Dermis blood vessel endothelial cell (primary cell): ENCODE measurements at regions not wholly inside any gene's neighbourhood (a gene's known extent, or its start where the extent isn't known, plus 50 kb on each side); places are given as distances from the start of the nearest gene placed in this dataset.

ENCODE experiments used
- DNase-seq: peaks from one replicate; pipeline ENCODE4 v3.0.0; 2010

GRCh38 chr4:41859087-41859486 is 76.1 kb upstream of the TMEM33 start:
- DNase-seq, result no peak

DNA sequence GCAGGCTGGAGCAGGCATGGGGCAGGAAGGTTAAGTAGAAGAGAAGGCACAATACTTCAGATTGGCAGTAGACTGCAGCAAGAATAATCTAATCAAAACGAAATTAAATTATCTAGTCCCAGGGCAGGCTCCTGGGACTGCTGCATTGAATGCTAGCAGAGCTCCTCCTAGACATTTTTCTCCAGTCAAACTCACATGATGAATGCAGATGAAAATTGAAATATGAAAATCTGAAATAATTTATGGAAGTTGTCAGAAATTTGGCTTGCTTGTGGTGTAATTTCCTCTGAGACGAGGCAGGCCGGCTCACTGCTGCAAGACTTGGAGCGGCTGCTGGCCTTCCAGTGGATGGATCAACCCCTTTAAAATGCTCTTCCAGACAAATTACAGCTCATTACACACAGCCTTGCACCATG is 78.0 kb upstream of the TMEM33 start:
- no peak for DNase-seq

DNA sequence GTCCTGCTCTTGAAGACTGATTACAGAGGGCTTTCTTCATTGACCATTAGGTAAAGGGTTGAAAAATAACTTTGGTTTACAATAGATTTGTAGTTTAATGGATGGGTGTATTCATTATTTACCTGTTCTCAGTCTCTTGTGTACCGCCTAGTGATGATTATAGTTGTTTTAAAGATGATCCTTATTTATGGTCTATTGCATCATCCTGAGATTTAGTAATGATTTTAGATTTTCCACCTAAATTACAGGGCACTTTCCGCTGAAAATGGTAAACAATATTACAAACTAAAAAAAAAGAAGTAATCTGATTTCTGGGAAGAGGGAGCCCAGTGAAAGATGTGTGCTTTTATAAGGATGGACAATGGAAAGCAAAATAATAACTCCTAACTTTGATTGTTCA is 78.4 kb upstream of the TMEM33 start:
- no peak for DNase-seq

- DNase-seq, result no peak
These were observed 81.3 kb upstream of the TMEM33 start for GRCh38 chr4:41853973-41854372.

DNA sequence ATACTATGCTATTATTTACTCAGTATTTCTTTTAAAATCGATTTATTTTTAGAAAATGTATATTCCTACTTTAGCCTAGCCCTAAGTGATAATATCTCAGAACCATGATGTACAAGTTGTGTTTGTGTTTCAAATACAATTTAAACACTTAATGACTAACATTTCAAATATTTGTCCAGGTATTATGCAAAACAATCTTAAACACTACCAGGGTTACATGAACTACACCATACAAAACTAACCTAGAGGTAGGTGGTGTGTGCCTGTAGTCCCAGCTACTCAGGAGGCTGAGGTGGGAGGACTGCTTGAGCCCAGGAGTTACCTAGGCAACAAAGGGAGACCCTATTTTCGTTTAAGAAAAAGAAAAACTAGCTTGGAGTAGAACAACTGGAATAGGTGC is 83.0 kb upstream of the TMEM33 start:
- no peak for DNase-seq

DNA sequence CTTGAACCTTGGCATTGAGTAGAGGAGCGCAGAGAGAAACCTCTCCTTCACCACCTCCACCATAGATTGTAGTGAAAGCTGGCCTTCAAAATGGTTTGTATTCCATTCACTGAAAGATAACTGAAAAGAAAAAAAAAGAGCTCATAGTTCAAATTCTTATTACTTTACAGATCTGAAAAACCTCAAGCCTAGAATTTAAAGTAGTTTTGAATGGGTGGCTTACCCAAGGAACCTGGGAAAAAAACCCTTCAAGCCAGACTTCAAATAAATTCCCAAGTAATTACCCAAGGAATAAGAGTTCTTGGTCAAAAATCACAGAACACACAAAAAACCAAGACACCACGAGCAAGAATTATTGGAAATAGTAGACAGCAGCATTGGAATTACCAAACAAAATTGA is 83.6 kb upstream of the TMEM33 start:
- no peak for DNase-seq

GRCh38 chr4:41844327-41844726 is 90.9 kb upstream of the TMEM33 start:
- DNase-seq, result no peak

GRCh38 chr4:41839916-41840854 is 91.7 kb upstream of the PHOX2B start:
- no peak for DNase-seq

DNA sequence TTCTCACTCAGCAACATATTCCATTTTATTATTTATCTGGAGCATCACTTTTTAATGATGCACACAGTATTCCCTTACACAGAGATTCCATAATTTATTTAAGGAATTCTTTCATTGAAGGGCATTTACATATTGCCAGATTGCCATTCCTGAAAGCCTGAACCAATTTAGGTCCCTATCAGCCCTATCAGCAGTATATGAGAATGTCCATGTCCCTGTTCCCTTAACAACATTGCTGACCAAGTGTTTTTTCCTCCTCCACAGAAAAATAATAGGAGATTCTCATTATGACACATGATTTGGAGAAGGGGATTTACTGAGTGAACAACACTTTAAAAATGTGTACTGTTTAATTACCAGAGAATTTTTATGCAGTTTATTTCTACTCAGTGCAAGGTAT is 90.1 kb upstream of the PHOX2B start:
- DNase-seq, result no peak

- DNase-seq, result no peak
These were observed 86.9 kb upstream of the PHOX2B start for GRCh38 chr4:41835321-41835995.

DNA sequence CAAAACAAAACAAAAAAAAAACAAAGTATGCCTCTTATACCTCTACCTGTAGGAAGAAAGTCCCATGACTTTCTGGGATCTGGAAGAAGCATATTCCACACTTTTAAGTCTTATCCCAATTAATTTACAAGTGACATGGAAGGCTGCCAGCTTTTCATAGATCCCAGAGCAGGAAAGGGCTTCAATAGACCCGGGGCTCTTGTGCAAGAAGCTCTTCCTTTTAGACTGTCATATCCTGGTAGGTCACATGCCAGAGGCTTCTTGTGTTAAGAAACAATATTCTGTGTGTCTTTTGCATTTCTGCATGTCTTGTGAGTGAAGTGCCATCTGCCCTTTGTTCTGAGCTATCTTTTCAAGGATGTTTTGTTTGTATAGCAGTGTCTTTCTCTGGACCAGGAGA is 84.4 kb upstream of the PHOX2B start:
- DNase-seq, result peak; percentile 19

- no peak for DNase-seq
These were observed 73.8 kb upstream of the PHOX2B start for GRCh38 chr4:41822325-41822724.

GRCh38 chr4:41820473-41820872 is 71.9 kb upstream of the PHOX2B start:
- DNase-seq, result no peak

DNA sequence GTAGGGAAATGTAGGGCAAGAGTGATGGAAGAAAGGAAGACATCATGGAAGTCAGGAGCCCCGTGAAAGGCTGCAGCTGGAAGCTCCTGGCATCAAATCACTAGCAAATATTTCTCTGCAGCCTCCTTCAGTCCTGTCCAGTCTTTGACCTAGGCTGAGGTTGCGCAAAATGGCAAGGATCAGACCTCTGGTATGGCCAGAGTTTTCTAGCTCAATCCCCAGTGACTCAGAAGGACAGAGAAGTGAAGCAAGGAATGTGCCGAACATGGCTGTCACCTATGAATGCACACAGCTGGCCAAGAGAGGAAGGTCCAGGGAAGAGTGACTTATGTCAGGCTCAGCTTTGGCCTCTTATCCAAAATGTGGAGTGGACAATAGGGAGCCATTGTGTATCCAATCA is 71.1 kb upstream of the PHOX2B start:
- DNase-seq, result no peak

GRCh38 chr4:41815473-41815872 is 66.9 kb upstream of the PHOX2B start:
- DNase-seq, result no peak

- peak; percentile 21 for DNase-seq
These were observed 66.0 kb upstream of the PHOX2B start for GRCh38 chr4:41814565-41814964.

DNA sequence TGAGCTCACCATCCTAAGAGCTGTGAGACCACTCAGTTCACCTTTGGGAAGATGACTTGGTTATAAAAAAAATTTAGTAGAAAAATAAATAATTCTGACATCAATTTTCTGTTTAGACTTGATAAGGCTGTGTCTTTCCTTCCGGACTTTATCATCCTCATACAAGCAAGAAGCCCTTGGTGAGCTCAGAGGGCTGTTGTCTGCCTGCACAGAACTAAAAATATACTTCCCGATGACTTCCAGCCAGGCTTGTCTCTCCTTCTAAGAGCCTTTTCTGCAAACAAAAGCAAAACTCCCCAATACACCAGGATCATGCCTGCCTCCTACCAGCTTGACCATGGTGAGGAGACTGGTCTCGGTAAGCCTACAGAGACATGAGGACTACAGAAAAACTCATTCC is 58.3 kb upstream of the PHOX2B start:
- DNase-seq, result no peak

GRCh38 chr4:41802590-41802989 is 54.1 kb upstream of the PHOX2B start:
- no peak for DNase-seq

DNA sequence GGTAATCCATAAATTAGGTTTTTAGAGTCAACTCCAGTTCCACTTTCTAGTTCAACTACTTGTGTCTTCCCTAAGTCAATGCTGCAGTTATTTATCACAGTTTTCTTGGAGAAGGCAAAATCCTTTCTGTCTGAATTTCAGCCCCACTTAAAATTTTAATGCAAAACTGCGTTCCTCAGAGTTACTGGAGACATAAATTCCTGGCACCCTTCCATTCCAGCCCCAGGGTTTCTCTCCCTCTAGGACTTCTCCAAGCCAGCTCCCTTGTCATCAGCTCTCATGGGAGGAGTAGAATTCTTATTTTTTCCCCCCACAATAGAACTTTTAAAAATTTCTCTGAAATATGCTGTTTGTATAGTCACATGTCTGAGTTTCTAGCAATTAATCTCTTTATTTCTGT is 50.6 kb upstream of the PHOX2B start:
- no peak for DNase-seq
